SK-N-MC (cell line): ENCODE measurements at regions not wholly inside any gene's neighbourhood (a gene's known extent, or its start where the extent isn't known, plus 50 kb on each side); places are given as distances from the start of the nearest gene placed in this dataset.
"Not testable (repeated sequence)": the region's sequence is repeated elsewhere in the genome, so short reads cannot be mapped to it uniquely, and the experiment has no call there.

Source experiments
- DNase-seq: peaks from one replicate; pipeline ENCODE4 v3.0.0-alpha.2; 2011; ENCODE audit warnings: low read depth, low spot score
- H3K27ac ChIP-seq: fragments of 200-600 bp; sonication (generic); 2 replicates; pipeline ENCODE4 v1.5.1; 2016; ENCODE audit warnings: mixed run types
- H3K36me3 ChIP-seq: fragments of 200-600 bp; sonication (generic); 2 replicates; pipeline ENCODE4 v1.6.1; 2017; ENCODE audit warnings: antibody characterized with exemption, low read length, mixed read lengths; ENCODE audit not compliant: insufficient read depth
- H3K4me3 ChIP-seq: fragments of 200-600 bp; sonication (generic); 2 replicates; pipeline ENCODE4 v1.5.1; 2016
- H3K9ac ChIP-seq: fragments of 200-600 bp; sonication (generic); 2 replicates; pipeline ENCODE4 v1.8.0; 2017; ENCODE audit warnings: mixed run types, mixed read lengths; ENCODE audit not compliant: insufficient read length
- H3K9me3 ChIP-seq: fragments of 200-600 bp; sonication (generic); 2 replicates; pipeline ENCODE4 v1.6.1; 2017; ENCODE audit warnings: low read depth, mild to moderate bottlenecking, antibody characterized with exemption, low read length, moderate library complexity, mixed read lengths
- EZH2 ChIP-seq: fragments of 200-600 bp; sonication (generic); IDR thresholded peaks from one replicate; pipeline ENCODE4 v1.6.1; 2017; ENCODE audit warnings: antibody characterized with exemption
- FOXP2 ChIP-seq: optimal IDR thresholded peaks from 2 replicates; pipeline ENCODE3; 2011; ENCODE audit warnings: mild to moderate bottlenecking, moderate library complexity; ENCODE audit not compliant: insufficient read depth; ENCODE audit errors: extremely low read length, control extremely low read depth
- POLR2AphosphoS5 ChIP-seq: IDR thresholded peaks from 2 replicates; pipeline ENCODE4 v1.6.1; 2012; ENCODE audit warnings: mild to moderate bottlenecking, low read depth, low read length, borderline replicate concordance

GRCh38 chr18:4986677-4987076, 210.4 kb downstream of the AKAIN1 start:
- Histone ChIP-seq H3K9ac (no peak overlapping the region), H3K4me3 (no peak overlapping the region), H3K36me3 (no peaks in the 10 kb centered on the region), H3K27ac (no peak overlapping the region), H3K9me3 (no peaks in the 10 kb centered on the region)
- DNase-seq, result no peak
- TF ChIP-seq FOXP2 (no peak), EZH2 (no peak), POLR2AphosphoS5 (no peak)

DNA sequence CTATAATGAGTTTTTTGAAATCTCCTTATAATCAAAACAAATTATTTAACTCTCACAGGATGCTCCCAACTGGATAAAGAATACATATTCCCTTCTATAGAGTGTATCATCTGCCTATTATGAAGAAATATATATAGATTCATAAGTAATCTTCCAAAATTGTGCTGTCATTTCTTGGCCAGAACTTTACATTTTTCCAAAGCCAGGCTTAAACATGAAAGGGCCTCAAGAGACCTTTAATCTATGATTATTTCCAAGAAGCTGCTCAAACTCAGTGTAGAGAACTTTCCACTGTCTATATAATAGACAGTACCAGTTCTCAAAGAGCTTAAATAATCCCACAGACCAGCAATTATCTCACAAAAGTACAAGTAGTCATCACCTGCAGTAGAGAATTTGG, 211.0 kb downstream of the AKAIN1 start:
- Histone ChIP-seq H3K27ac (no peak overlapping the region), H3K9ac (no peak overlapping the region), H3K9me3 (no peaks in the 10 kb centered on the region), H3K36me3 (no peaks in the 10 kb centered on the region), H3K4me3 (no peak overlapping the region)
- DNase-seq, result no peak
- no peak for TF ChIP-seq FOXP2
- no peak for TF ChIP-seq POLR2AphosphoS5

- H3K36me3 ChIP-seq, result no peaks in the 10 kb centered on the region
- TF ChIP-seq EZH2 (no peak), POLR2AphosphoS5 (no peak), FOXP2 (no peak)
- H3K27ac ChIP-seq, result no peak overlapping the region
- H3K9ac ChIP-seq, result no peak overlapping the region
- no peak for DNase-seq
- H3K4me3 ChIP-seq, result no peak overlapping the region
- H3K9me3 ChIP-seq, result no peaks in the 10 kb centered on the region
These were observed 235.7 kb downstream of the AKAIN1 start for GRCh38 chr18:4961121-4961909.

- Histone ChIP-seq H3K27ac (no peak overlapping the region), H3K36me3 (no peaks in the 10 kb centered on the region), H3K4me3 (no peak overlapping the region), H3K9ac (no peak overlapping the region), H3K9me3 (no peaks in the 10 kb centered on the region)
- no peak for DNase-seq
- no peak for TF ChIP-seq FOXP2
- no peak for TF ChIP-seq POLR2AphosphoS5
- TF ChIP-seq EZH2, result no peak
These were observed 236.5 kb downstream of the AKAIN1 start for GRCh38 chr18:4960578-4960977.

- H3K36me3 ChIP-seq, result no peaks in the 10 kb centered on the region
- no peak overlapping the region for H3K9ac ChIP-seq
- H3K4me3 ChIP-seq, result no peak overlapping the region
- no peak overlapping the region for H3K27ac ChIP-seq
- H3K9me3 ChIP-seq, result no peaks in the 10 kb centered on the region
- no peak for DNase-seq
- TF ChIP-seq EZH2, result no peak
- no peak for TF ChIP-seq FOXP2
- no peak for TF ChIP-seq POLR2AphosphoS5
These were observed 265.8 kb downstream of the AKAIN1 start for GRCh38 chr18:4931209-4931608.

GRCh38 chr18:4921548-4921947, 275.5 kb downstream of the AKAIN1 start:
- Histone ChIP-seq H3K4me3 (no peak overlapping the region), H3K36me3 (no peaks in the 10 kb centered on the region), H3K9ac (no peak overlapping the region), H3K9me3 (no peaks in the 10 kb centered on the region), H3K27ac (no peak overlapping the region)
- DNase-seq, result no peak
- TF ChIP-seq EZH2 (no peak), FOXP2 (no peak), POLR2AphosphoS5 (no peak)

GRCh38 chr18:4917509-4917908, 279.5 kb downstream of the AKAIN1 start:
- H3K4me3 ChIP-seq, H3K9ac ChIP-seq, H3K9me3 ChIP-seq, DNase-seq, H3K27ac ChIP-seq, H3K36me3 ChIP-seq: not testable (repeated sequence)

DNA sequence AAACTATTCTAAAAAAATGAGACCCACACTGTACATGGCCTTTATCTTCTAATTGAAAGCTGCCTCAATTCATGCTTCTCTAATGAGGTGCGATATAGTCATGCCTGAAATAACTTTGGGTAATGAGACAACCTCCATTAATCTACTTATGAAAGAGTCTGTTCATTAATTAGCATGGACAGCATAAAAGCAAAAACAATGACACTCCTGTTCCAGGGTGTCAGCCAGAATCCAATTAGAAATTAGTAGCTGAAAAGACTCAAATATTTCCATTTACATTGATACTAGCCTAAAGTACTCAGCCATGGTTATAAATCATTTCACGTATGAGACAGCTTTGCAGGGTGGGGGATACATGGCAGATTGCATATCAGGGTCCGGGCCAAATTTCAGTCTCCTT, 288.7 kb downstream of the AKAIN1 start:
- DNase-seq, result no peak
- no peak overlapping the region for H3K27ac ChIP-seq
- no peaks in the 10 kb centered on the region for H3K36me3 ChIP-seq
- no peak overlapping the region for H3K9ac ChIP-seq
- TF ChIP-seq POLR2AphosphoS5, result no peak
- TF ChIP-seq FOXP2, result no peak
- H3K9me3 ChIP-seq, result no peaks in the 10 kb centered on the region
- no peak overlapping the region for H3K4me3 ChIP-seq

GRCh38 chr18:4906856-4907255, 290.2 kb downstream of the AKAIN1 start:
- no peak overlapping the region for H3K27ac ChIP-seq
- no peak overlapping the region for H3K9ac ChIP-seq
- no peaks in the 10 kb centered on the region for H3K36me3 ChIP-seq
- no peak for TF ChIP-seq FOXP2
- TF ChIP-seq POLR2AphosphoS5, result no peak
- no peak for TF ChIP-seq EZH2
- no peaks in the 10 kb centered on the region for H3K9me3 ChIP-seq
- DNase-seq, result no peak
- no peak overlapping the region for H3K4me3 ChIP-seq
